ENCODE measurements at regions not wholly inside any gene's neighbourhood (a gene's known extent, or its start where the extent isn't known, plus 50 kb on each side); places are given as distances from the start of the nearest gene placed in this dataset.

DNA sequence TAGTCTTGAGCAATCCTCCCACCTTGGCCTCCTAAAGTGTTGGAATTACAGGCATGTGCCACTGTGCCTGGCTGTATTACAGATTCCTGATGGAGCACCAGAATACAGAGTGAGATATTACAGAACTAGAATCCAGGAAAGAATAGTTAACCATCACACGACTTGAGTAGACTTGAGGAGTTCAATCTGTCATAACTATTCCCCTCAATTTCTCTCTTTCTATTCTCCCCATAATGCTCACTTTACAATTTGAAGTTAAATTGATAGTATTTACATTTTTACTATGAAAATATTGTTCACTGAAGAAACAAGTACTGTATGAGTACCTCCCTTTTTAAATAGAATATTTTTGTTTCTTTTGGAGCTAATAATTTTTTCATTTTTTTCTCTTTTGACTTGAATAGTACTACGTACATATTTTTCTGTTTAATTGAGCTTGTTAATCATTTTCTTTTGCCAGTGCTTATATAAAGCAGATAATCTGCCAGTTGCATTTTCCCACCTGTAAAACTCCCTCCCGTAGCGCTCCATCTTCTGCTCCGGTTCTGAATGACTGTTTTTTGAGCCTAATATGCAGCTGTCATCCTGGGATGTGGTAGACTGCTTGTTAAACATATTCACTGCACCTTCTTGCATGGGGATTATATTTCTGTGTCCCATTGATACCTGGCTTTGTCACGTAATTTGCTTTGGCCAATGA, 105.5 kb downstream of the MYCN start:
- no peak for ATAC-seq
- no peak for TF ChIP-seq PPARA (CRISPR knock-in tag; IDR thresholded peaks at IDR 0.05; ENCODE audit: borderline replicate concordance)
- TF ChIP-seq OSR1 (CRISPR knock-in tag; IDR thresholded peaks at IDR 0.05), result no peak

DNA sequence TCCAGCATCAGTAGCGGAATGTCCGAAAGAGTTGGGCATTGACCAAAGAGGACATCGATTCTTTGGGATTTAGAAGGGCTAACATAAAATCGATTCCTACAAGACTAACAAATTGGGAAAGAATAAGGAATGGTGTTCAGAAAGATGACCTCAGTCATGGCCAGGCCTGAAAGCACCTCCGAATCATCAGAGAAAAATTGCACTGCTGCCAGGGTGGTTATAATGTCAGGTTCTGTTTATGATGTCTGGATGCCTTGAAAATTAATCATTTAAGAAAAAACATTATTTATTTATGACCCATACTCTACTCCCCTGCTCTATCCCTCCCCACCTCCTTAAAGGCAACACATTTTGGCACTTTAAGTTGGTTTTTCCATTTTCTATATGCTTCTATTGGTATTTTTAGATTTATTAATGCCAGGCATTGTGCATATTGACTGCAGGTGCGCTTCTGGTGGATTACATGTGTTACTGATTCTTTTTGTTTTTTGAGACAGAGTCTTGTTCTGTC, 104.7 kb downstream of the MYCN start:
- no peak for ATAC-seq
- no peak for TF ChIP-seq PPARA (CRISPR knock-in tag; IDR thresholded peaks at IDR 0.05; ENCODE audit: borderline replicate concordance)
- TF ChIP-seq TCF4 (CRISPR knock-in tag; IDR thresholded peaks at IDR 0.05; ENCODE audit: borderline replicate concordance), result no peak
- TF ChIP-seq GLIS3 (CRISPR knock-in tag; IDR thresholded peaks at IDR 0.05), result no peak
- no peak for TF ChIP-seq ZFP3 (CRISPR knock-in tag; IDR thresholded peaks at IDR 0.05)
- TF ChIP-seq, protein P1, sequence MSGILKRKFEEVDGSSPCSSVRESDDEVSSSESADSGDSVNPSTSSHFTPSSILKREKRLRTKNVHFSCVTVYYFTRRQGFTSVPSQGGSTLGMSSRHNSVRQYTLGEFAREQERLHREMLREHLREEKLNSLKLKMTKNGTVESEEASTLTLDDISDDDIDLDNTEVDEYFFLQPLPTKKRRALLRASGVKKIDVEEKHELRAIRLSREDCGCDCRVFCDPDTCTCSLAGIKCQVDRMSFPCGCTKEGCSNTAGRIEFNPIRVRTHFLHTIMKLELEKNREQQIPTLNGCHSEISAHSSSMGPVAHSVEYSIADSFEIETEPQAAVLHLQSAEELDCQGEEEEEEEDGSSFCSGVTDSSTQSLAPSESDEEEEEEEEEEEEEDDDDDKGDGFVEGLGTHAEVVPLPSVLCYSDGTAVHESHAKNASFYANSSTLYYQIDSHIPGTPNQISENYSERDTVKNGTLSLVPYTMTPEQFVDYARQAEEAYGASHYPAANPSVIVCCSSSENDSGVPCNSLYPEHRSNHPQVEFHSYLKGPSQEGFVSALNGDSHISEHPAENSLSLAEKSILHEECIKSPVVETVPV (CRISPR knock-in tag; IDR thresholded peaks at IDR 0.05), result no peak
- TF ChIP-seq ZNF565 (CRISPR knock-in tag; conservative IDR thresholded peaks at IDR 0.05; ENCODE audit: low read depth), result no peak
- TF ChIP-seq ZNF70 (CRISPR knock-in tag; IDR thresholded peaks at IDR 0.05), result no peak
- TF ChIP-seq, protein P2, sequence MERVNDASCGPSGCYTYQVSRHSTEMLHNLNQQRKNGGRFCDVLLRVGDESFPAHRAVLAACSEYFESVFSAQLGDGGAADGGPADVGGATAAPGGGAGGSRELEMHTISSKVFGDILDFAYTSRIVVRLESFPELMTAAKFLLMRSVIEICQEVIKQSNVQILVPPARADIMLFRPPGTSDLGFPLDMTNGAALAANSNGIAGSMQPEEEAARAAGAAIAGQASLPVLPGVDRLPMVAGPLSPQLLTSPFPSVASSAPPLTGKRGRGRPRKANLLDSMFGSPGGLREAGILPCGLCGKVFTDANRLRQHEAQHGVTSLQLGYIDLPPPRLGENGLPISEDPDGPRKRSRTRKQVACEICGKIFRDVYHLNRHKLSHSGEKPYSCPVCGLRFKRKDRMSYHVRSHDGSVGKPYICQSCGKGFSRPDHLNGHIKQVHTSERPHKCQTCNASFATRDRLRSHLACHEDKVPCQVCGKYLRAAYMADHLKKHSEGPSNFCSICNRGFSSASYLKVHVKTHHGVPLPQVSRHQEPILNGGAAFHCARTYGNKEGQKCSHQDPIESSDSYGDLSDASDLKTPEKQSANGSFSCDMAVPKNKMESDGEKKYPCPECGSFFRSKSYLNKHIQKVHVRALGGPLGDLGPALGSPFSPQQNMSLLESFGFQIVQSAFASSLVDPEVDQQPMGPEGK (CRISPR knock-in tag; IDR thresholded peaks at IDR 0.05; ENCODE audit: borderline replicate concordance), result no peak
- TF ChIP-seq, protein P3, sequence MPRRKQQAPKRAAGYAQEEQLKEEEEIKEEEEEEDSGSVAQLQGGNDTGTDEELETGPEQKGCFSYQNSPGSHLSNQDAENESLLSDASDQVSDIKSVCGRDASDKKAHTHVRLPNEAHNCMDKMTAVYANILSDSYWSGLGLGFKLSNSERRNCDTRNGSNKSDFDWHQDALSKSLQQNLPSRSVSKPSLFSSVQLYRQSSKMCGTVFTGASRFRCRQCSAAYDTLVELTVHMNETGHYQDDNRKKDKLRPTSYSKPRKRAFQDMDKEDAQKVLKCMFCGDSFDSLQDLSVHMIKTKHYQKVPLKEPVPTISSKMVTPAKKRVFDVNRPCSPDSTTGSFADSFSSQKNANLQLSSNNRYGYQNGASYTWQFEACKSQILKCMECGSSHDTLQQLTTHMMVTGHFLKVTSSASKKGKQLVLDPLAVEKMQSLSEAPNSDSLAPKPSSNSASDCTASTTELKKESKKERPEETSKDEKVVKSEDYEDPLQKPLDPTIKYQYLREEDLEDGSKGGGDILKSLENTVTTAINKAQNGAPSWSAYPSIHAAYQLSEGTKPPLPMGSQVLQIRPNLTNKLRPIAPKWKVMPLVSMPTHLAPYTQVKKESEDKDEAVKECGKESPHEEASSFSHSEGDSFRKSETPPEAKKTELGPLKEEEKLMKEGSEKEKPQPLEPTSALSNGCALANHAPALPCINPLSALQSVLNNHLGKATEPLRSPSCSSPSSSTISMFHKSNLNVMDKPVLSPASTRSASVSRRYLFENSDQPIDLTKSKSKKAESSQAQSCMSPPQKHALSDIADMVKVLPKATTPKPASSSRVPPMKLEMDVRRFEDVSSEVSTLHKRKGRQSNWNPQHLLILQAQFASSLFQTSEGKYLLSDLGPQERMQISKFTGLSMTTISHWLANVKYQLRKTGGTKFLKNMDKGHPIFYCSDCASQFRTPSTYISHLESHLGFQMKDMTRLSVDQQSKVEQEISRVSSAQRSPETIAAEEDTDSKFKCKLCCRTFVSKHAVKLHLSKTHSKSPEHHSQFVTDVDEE (CRISPR knock-in tag; IDR thresholded peaks at IDR 0.05), result no peak
- TF ChIP-seq ZFP30 (CRISPR knock-in tag; IDR thresholded peaks at IDR 0.05), result no peak
- no peak for TF ChIP-seq TOX (CRISPR knock-in tag; IDR thresholded peaks at IDR 0.05; ENCODE audit: borderline replicate concordance)
- TF ChIP-seq SNAI2 (CRISPR knock-in tag; IDR thresholded peaks at IDR 0.05), result no peak
- no peak for TF ChIP-seq OSR1 (CRISPR knock-in tag; IDR thresholded peaks at IDR 0.05)
- no peak for TF ChIP-seq ZNF8 (CRISPR knock-in tag; IDR thresholded peaks at IDR 0.05)
- no peak for TF ChIP-seq ZC3H10 (CRISPR knock-in tag; IDR thresholded peaks at IDR 0.05)
- no peak for TF ChIP-seq ARNTL (CRISPR knock-in tag; IDR thresholded peaks at IDR 0.05; ENCODE audit: borderline replicate concordance, low read depth)
- TF ChIP-seq, protein P4, sequence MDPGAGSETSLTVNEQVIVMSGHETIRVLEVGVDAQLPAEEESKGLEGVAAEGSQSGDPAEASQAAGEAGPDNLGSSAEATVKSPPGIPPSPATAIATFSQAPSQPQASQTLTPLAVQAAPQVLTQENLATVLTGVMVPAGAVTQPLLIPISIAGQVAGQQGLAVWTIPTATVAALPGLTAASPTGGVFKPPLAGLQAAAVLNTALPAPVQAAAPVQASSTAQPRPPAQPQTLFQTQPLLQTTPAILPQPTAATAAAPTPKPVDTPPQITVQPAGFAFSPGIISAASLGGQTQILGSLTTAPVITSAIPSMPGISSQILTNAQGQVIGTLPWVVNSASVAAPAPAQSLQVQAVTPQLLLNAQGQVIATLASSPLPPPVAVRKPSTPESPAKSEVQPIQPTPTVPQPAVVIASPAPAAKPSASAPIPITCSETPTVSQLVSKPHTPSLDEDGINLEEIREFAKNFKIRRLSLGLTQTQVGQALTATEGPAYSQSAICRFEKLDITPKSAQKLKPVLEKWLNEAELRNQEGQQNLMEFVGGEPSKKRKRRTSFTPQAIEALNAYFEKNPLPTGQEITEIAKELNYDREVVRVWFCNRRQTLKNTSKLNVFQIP (CRISPR knock-in tag; IDR thresholded peaks at IDR 0.05; ENCODE audit: borderline replicate concordance, low read depth), result no peak
- no peak for TF ChIP-seq RARB (CRISPR knock-in tag; IDR thresholded peaks at IDR 0.05)
- TF ChIP-seq ISL1 (CRISPR knock-in tag; IDR thresholded peaks at IDR 0.05), result no peak

DNA sequence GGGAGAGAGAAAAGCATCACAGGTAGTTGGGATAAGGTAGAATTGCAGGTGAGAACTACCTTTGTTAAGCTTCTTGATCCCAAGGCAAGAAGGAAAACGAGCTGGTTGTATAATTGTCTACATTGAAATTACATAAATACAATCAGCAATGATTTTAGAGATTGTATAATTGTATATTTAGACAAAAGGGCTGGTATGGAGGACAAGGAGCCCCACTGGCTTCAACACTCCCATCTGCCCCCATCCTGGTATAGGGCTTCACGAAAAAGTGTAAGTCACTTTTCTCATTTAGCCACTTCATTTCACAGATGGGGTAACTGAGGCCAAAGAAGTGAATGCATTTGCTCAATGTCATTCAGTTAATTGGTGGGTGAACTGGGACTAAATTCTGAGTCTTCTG, 103.3 kb downstream of the MYCN start:
- TF ChIP-seq ZNF70 (CRISPR knock-in tag; IDR thresholded peaks at IDR 0.05) (no peak), PPARA (CRISPR knock-in tag; IDR thresholded peaks at IDR 0.05; ENCODE audit: borderline replicate concordance) (no peak), ZNF565 (CRISPR knock-in tag; conservative IDR thresholded peaks at IDR 0.05; ENCODE audit: low read depth) (no peak), ISL1 (CRISPR knock-in tag; IDR thresholded peaks at IDR 0.05) (no peak), ZFP30 (CRISPR knock-in tag; IDR thresholded peaks at IDR 0.05) (no peak), ZC3H10 (CRISPR knock-in tag; IDR thresholded peaks at IDR 0.05) (no peak), OSR1 (CRISPR knock-in tag; IDR thresholded peaks at IDR 0.05) (no peak), RARB (CRISPR knock-in tag; IDR thresholded peaks at IDR 0.05) (no peak), ESRRG (CRISPR knock-in tag; IDR thresholded peaks at IDR 0.05) (no peak), TOX (CRISPR knock-in tag; IDR thresholded peaks at IDR 0.05; ENCODE audit: borderline replicate concordance) (no peak), ARNTL (CRISPR knock-in tag; IDR thresholded peaks at IDR 0.05; ENCODE audit: borderline replicate concordance, low read depth) (no peak), CSDC2 (CRISPR knock-in tag; IDR thresholded peaks at IDR 0.05) (no peak), TCF4 (CRISPR knock-in tag; IDR thresholded peaks at IDR 0.05; ENCODE audit: borderline replicate concordance) (no peak)
- TF ChIP-seq, protein P5, sequence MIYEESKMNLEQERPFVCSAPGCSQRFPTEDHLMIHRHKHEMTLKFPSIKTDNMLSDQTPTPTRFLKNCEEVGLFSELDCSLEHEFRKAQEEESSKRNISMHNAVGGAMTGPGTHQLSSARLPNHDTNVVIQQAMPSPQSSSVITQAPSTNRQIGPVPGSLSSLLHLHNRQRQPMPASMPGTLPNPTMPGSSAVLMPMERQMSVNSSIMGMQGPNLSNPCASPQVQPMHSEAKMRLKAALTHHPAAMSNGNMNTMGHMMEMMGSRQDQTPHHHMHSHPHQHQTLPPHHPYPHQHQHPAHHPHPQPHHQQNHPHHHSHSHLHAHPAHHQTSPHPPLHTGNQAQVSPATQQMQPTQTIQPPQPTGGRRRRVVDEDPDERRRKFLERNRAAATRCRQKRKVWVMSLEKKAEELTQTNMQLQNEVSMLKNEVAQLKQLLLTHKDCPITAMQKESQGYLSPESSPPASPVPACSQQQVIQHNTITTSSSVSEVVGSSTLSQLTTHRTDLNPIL (CRISPR knock-in tag; IDR thresholded peaks at IDR 0.05; ENCODE audit: low read depth), result no peak
- TF ChIP-seq, protein P1 (CRISPR knock-in tag; IDR thresholded peaks at IDR 0.05), result no peak
- ATAC-seq, result no peak
